H1 (cell line): ENCODE measurements at regions not wholly inside any gene's neighbourhood (a gene's known extent, or its start where the extent isn't known, plus 50 kb on each side); places are given as distances from the start of the nearest gene placed in this dataset.

Experiments used
- BACH1 ChIP-seq: IDR thresholded peaks from 2 replicates; pipeline ENCODE4 v1.6.1; 2012; ENCODE audit warnings: low read length, improper control_type of control experiment
- NRF1 ChIP-seq: IDR thresholded peaks from 2 replicates; pipeline ENCODE4 v1.6.1; 2011; ENCODE audit warnings: mild to moderate bottlenecking, low read depth, low read length, improper control_type of control experiment
- SUZ12 ChIP-seq: fragments of 200-600 bp; sonication (generic); IDR thresholded peaks from 2 replicates; pipeline ENCODE4 v1.6.1; 2012; ENCODE audit warnings: mild to moderate bottlenecking, inconsistent platforms, low read length, moderate library complexity, mixed read lengths
- TF ChIP-seq, protein P1 (sequence below), 3 experiments: IDR thresholded peaks; 1 replicate in 2 of 3; 2 replicates in 1 of 3; pipeline versions ENCODE4 v1.5.1 to v1.6.1; 2011; ENCODE audit warnings: low read length in 3 of 3, mild to moderate bottlenecking in 3 of 3, inconsistent platforms in 2 of 3, low read depth in 1 of 3, moderate library complexity in 1 of 3; ENCODE audit not compliant: insufficient read depth in 1 of 3; ENCODE audit errors: control extremely low read depth in 1 of 3
- TF ChIP-seq, protein P2 (sequence below): IDR thresholded peaks from 2 replicates; pipeline ENCODE4 v1.6.1; 2011; ENCODE audit warnings: low read length, improper control_type of control experiment

DNA sequence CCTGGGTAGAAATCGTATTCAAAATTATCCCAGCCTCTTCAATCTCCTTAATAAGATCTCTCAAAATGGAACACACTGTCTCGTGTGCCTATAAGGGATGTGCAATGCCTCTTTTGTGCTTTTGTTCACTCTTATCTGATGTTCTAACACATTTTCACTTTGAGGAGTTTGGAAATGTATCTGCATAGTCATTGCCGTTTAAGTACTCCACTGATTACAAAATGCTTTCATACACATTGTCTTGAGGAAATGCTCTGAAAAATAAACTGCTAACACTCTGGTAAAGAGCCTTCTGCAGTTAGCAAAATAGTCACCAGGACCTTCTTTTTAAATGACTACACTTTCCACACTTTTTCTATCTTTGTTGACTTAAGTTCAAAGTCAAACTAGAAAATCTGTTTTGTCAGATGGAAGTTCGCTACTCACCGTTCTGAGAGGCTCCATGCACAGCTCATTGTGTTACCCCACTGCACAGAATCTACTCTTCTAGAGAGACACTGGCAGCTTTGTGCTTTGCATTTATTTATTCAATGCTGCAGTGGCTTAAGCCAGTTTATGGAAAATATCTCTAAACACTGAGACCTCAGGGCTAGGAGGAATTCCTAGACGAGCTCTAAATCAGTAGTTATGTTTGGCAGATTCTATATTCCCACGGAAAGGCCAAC lies 159.0 kb downstream of the CHIC2 start (continued):
- TF ChIP-seq, protein P1, sequence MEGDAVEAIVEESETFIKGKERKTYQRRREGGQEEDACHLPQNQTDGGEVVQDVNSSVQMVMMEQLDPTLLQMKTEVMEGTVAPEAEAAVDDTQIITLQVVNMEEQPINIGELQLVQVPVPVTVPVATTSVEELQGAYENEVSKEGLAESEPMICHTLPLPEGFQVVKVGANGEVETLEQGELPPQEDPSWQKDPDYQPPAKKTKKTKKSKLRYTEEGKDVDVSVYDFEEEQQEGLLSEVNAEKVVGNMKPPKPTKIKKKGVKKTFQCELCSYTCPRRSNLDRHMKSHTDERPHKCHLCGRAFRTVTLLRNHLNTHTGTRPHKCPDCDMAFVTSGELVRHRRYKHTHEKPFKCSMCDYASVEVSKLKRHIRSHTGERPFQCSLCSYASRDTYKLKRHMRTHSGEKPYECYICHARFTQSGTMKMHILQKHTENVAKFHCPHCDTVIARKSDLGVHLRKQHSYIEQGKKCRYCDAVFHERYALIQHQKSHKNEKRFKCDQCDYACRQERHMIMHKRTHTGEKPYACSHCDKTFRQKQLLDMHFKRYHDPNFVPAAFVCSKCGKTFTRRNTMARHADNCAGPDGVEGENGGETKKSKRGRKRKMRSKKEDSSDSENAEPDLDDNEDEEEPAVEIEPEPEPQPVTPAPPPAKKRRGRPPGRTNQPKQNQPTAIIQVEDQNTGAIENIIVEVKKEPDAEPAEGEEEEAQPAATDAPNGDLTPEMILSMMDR (IDR thresholded peaks at IDR 0.05; ENCODE audit: control extremely low read depth in 1 of 3, insufficient read depth in 1 of 3, low read depth in 1 of 3, low read length in 3 of 3) = no peak
- TF ChIP-seq BACH1 (no peak), SUZ12 (no peak), NRF1 (no peak)
- TF ChIP-seq, protein P2, sequence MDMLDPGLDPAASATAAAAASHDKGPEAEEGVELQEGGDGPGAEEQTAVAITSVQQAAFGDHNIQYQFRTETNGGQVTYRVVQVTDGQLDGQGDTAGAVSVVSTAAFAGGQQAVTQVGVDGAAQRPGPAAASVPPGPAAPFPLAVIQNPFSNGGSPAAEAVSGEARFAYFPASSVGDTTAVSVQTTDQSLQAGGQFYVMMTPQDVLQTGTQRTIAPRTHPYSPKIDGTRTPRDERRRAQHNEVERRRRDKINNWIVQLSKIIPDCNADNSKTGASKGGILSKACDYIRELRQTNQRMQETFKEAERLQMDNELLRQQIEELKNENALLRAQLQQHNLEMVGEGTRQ = no peak
